H1 (cell line): ENCODE measurements at regions not wholly inside any gene's neighbourhood (a gene's known extent, or its start where the extent isn't known, plus 50 kb on each side); places are given as distances from the start of the nearest gene placed in this dataset.

Experiments
- CTCF ChIA-PET: fragments of 300-600 bp; sonication (Branson Sonifier 250); formaldehyde crosslinking; loops from one replicate; lab custom pipeline; 2021; ENCODE audit not compliant: partially characterized antibody; lab: Charles Lee
- POLR2A ChIA-PET: fragments of 300-600 bp; sonication (Branson Sonifier 250); formaldehyde crosslinking; loops from one replicate; lab custom pipeline; 2021; ENCODE audit warnings: inconsistent platforms; ENCODE audit not compliant: partially characterized antibody; lab: Charles Lee
- DNase-seq, 2 experiments: peaks; one replicate each; pipeline versions ENCODE4 v3.0.0 to v3.0.0-alpha.2; 2010 to 2022; ENCODE audit warnings: low spot score in 2 of 2, low read depth in 1 of 2, mixed read lengths in 1 of 2
- FAIRE-seq: peaks from 2 replicates; lab custom pipeline; 2011; peaks lifted over from hg19 to GRCh38; lab: Jason Lieb, UNC
- H2AFZ ChIP-seq: 2 replicates; pipeline ENCODE4 v1.8.1; 2012; ENCODE audit warnings: low read length, inconsistent platforms
- H2AK5ac ChIP-seq: 2 replicates; pipeline ENCODE4 v1.6.1; 2013; ENCODE audit warnings: low read depth, low read length
- H2BK120ac ChIP-seq: replicated peaks from 2 replicates; pipeline ENCODE3; 2013; ENCODE audit warnings: low read depth, low read length, inconsistent platforms
- H2BK12ac ChIP-seq: 2 replicates; pipeline ENCODE4 v1.6.1; 2013; ENCODE audit warnings: low read depth, low read length
- H2BK15ac ChIP-seq: 2 replicates; pipeline ENCODE4 v1.6.1; 2013; ENCODE audit warnings: low read length
- H2BK20ac ChIP-seq: 2 replicates; pipeline ENCODE4 v1.6.1; 2013; ENCODE audit warnings: low read length
- H2BK5ac ChIP-seq: 2 replicates; pipeline ENCODE4 v1.6.1; 2013; ENCODE audit warnings: low read depth, low read length
- H3K14ac ChIP-seq: 2 replicates; pipeline ENCODE4 v1.6.1; 2013; ENCODE audit warnings: inconsistent platforms; ENCODE audit not compliant: insufficient read length
- H3K18ac ChIP-seq: 2 replicates; pipeline ENCODE4 v1.6.1; 2013; ENCODE audit warnings: low read length; ENCODE audit errors: extremely low read depth
- H3K23ac ChIP-seq: 2 replicates; pipeline ENCODE4 v1.6.1; 2013; ENCODE audit warnings: inconsistent platforms; ENCODE audit not compliant: insufficient read length
- H3K23me2 ChIP-seq: 2 replicates; pipeline ENCODE4 v1.6.1; 2013; ENCODE audit warnings: low read depth, low read length
- H3K27ac ChIP-seq: 2 replicates; pipeline ENCODE4 v1.6.1; 2011; ENCODE audit warnings: low read depth, low read length, inconsistent platforms
- H3K27me3 ChIP-seq, 4 experiments: replicated peaks in 1 of 4; 1 replicate in 1 of 4; 2 replicates in 3 of 4; pipeline versions ENCODE4 v1.6.1 to v1.8.1; 2011 to 2013; ENCODE audit warnings: low read length in 3 of 4, mild to moderate bottlenecking in 3 of 4, inconsistent platforms in 2 of 4, mixed read lengths in 2 of 4, moderate library complexity in 1 of 4; ENCODE audit not compliant: control insufficient read depth in 3 of 4, insufficient read depth in 3 of 4; ENCODE audit errors: extremely low read depth in 1 of 4
- H3K36me3 ChIP-seq, 4 experiments: 2 replicates each; pipeline versions ENCODE4 v1.6.1 to v1.8.1; 2011 to 2013; ENCODE audit warnings: mild to moderate bottlenecking in 4 of 4, low read length in 3 of 4, moderate library complexity in 2 of 4, control low read depth in 1 of 4, inconsistent platforms in 1 of 4; ENCODE audit not compliant: insufficient read depth in 4 of 4, control insufficient read depth in 2 of 4
- H3K4ac ChIP-seq: replicated peaks from 2 replicates; pipeline ENCODE3; 2013; ENCODE audit warnings: low read length, low read depth, mixed read lengths, inconsistent platforms; ENCODE audit not compliant: insufficient read length
- H3K4me1 ChIP-seq, 4 experiments: replicated peaks in 1 of 4; 1 replicate in 1 of 4; 2 replicates in 3 of 4; pipeline versions ENCODE4 v1.6.1 to v1.8.1; 2011 to 2013; ENCODE audit warnings: low read length in 3 of 4, inconsistent platforms in 2 of 4, mixed read lengths in 1 of 4; ENCODE audit not compliant: insufficient read depth in 4 of 4, control insufficient read depth in 3 of 4
- H3K4me2 ChIP-seq, 2 experiments: 2 replicates each; pipeline versions ENCODE4 v1.6.1 to v1.8.1; 2011 to 2013; ENCODE audit warnings: low read depth in 2 of 2, low read length in 2 of 2, control low read depth in 1 of 2, inconsistent platforms in 1 of 2, mild to moderate bottlenecking in 1 of 2; ENCODE audit not compliant: insufficient read depth in 1 of 2
- H3K4me3 ChIP-seq, 4 experiments: fragments of 200-600, 300-600 bp in 1 of 4; sonication (generic), shearing (Covaris generic), sonication (Bioruptor Twin) in 1 of 4; 2 replicates each; pipeline versions ENCODE4 v1.5.1 to v1.8.1; 2011 to 2016; ENCODE audit warnings: low read length in 4 of 4, low read depth in 3 of 4, control low read depth in 2 of 4, inconsistent platforms in 2 of 4, mild to moderate bottlenecking in 2 of 4, mixed read lengths in 1 of 4, moderate library complexity in 1 of 4; ENCODE audit not compliant: insufficient read depth in 2 of 4; ENCODE audit errors: extremely low read depth in 1 of 4
- H3K56ac ChIP-seq: replicated peaks from 2 replicates; pipeline ENCODE3; 2013; ENCODE audit warnings: low read depth, mild to moderate bottlenecking, mixed read lengths, low read length, inconsistent platforms; ENCODE audit not compliant: insufficient read length
- H3K79me1 ChIP-seq: 2 replicates; pipeline ENCODE4 v1.6.1; 2013; ENCODE audit warnings: low read depth, low read length, control low read depth
- H3K79me2 ChIP-seq, 2 experiments: 2 replicates each; pipeline versions ENCODE4 v1.6.1 to v1.8.1; 2012 to 2013; ENCODE audit warnings: low read length in 2 of 2, mild to moderate bottlenecking in 2 of 2, inconsistent platforms in 1 of 2; ENCODE audit not compliant: insufficient read depth in 2 of 2, control insufficient read depth in 1 of 2
- H3K9ac ChIP-seq, 4 experiments: replicated peaks in 1 of 4; 1 replicate in 1 of 4; 2 replicates in 3 of 4; pipeline versions ENCODE4 v1.6.1 to v1.8.1; 2011 to 2013; ENCODE audit warnings: low read depth in 3 of 4, low read length in 3 of 4, control low read depth in 2 of 4, mild to moderate bottlenecking in 2 of 4, moderate library complexity in 2 of 4, inconsistent platforms in 1 of 4; ENCODE audit errors: extremely low read depth in 1 of 4
- H3K9me3 ChIP-seq, 2 experiments: 2 replicates each; pipeline versions ENCODE4 v1.6.1 to v1.8.1; 2012 to 2013; ENCODE audit warnings: mild to moderate bottlenecking in 2 of 2, moderate library complexity in 2 of 2, control low read depth in 1 of 2, inconsistent platforms in 1 of 2, low read depth in 1 of 2, low read length in 1 of 2, mixed read lengths in 1 of 2; ENCODE audit not compliant: insufficient read depth in 2 of 2
- H4K20me1 ChIP-seq, 2 experiments: replicated peaks in 1 of 2; 2 replicates each; pipeline versions ENCODE3 to v1.8.1; 2011 to 2013; ENCODE audit warnings: inconsistent platforms in 2 of 2, low read length in 2 of 2, mild to moderate bottlenecking in 1 of 2; ENCODE audit not compliant: insufficient read depth in 2 of 2, control insufficient read depth in 1 of 2
- H4K5ac ChIP-seq: 2 replicates; pipeline ENCODE4 v1.6.1; 2013; ENCODE audit warnings: low read length, low read depth, mixed read lengths, inconsistent platforms; ENCODE audit not compliant: insufficient read length
- H4K8ac ChIP-seq: 2 replicates; pipeline ENCODE4 v1.8.0; 2013; ENCODE audit warnings: mild to moderate bottlenecking, moderate library complexity, low read length, inconsistent platforms; ENCODE audit not compliant: insufficient read depth; ENCODE audit errors: extremely low read depth
- H4K91ac ChIP-seq: replicated peaks from 2 replicates; pipeline ENCODE3; 2013; ENCODE audit warnings: low read length, mixed read lengths, inconsistent platforms; ENCODE audit not compliant: insufficient read length
- BRCA1 ChIP-seq: IDR thresholded peaks from 2 replicates; pipeline ENCODE4 v1.6.1; 2012; ENCODE audit warnings: low read depth, low read length, improper control_type of control experiment
- TEAD4 ChIP-seq: IDR thresholded peaks from 2 replicates; pipeline ENCODE4 v1.6.1; 2012; ENCODE audit warnings: low read depth, low read length, inconsistent platforms, mixed read lengths
- WGBS, 2 experiments: shearing (Covaris generic) in 1 of 2; methylation state at CpG; one replicate each; pipeline versions ENCODE4 v1.1.6 to v1.1.7; 2013 to 2015; ENCODE audit warnings: low lambda C conversion rate in 2 of 2, mixed read lengths in 2 of 2, inconsistent platforms in 1 of 2, low coverage in 1 of 2, missing lambda C conversion rate in 1 of 2; ENCODE audit not compliant: insufficient replicate concordance in 2 of 2, insufficient coverage in 1 of 2, insufficient read length in 1 of 2; ENCODE audit errors: extremely low coverage in 1 of 2, missing lambda C conversion rate in 1 of 2; 5-methylcytosine and 5-hydroxymethylcytosine counted together

GRCh38 chr5:3680821-3681220 lies 85.2 kb downstream of the IRX1 start:
- H3K18ac ChIP-seq = no peak overlapping the region
- H2BK12ac ChIP-seq = no peak overlapping the region
- TF ChIP-seq BRCA1 (no peak), TEAD4 (no peak)
- H2AFZ ChIP-seq = no peak overlapping the region
- no peaks in the 10 kb centered on the region for H3K27me3 ChIP-seq
- no peak overlapping the region for H4K91ac ChIP-seq
- no peak for DNase-seq
- no peaks in the 10 kb centered on the region for H3K79me2 ChIP-seq
- no peak overlapping the region for H3K14ac ChIP-seq
- no peak overlapping the region for H2BK120ac ChIP-seq
- ChIA-PET CTCF (no interaction called here), POLR2A (no interaction called here)
- no peaks in the 10 kb centered on the region for H3K79me1 ChIP-seq
- no peak overlapping the region for H3K27ac ChIP-seq
- H3K56ac ChIP-seq = no peak overlapping the region
- no peak overlapping the region for H2BK5ac ChIP-seq
- no peak overlapping the region for H2AK5ac ChIP-seq
- H3K4ac ChIP-seq = no peak overlapping the region
- no peaks in the 10 kb centered on the region for H3K36me3 ChIP-seq
- H3K4me1 ChIP-seq = peaks cover 0 to 2% (median 0%) of the 10 kb centered on the region in 4 experiments; a peak in 1 of 7 replicates
- no peak overlapping the region for H2BK20ac ChIP-seq
- H4K20me1 ChIP-seq = no peaks in the 10 kb centered on the region
- no peak overlapping the region for H4K8ac ChIP-seq
- H3K4me2 ChIP-seq = no peak overlapping the region
- no peak overlapping the region for H3K9ac ChIP-seq
- no peak overlapping the region for H2BK15ac ChIP-seq
- H3K4me3 ChIP-seq = no peak overlapping the region
- no peaks in the 10 kb centered on the region for H3K9me3 ChIP-seq
- H3K23me2 ChIP-seq = no peaks in the 10 kb centered on the region
- H3K23ac ChIP-seq = no peak overlapping the region
- 97% methylated on average over 5 of the region's 5 CpGs; no CpG with 5 or more reads in 1 of the 2 experiments for WGBS, 2 experiments
- FAIRE-seq = no peak
- H4K5ac ChIP-seq = no peak overlapping the region
